ENCODE measurements at regions not wholly inside any gene's neighbourhood (a gene's known extent, or its start where the extent isn't known, plus 50 kb on each side); places are given as distances from the start of the nearest gene placed in this dataset.
"Not testable (repeated sequence)": the region's sequence is repeated elsewhere in the genome, so short reads cannot be mapped to it uniquely, and the experiment has no call there.

GRCh38 chr10:7108141-7108540 is 302.7 kb downstream of the SFMBT2 start:
- no peak for DNase-seq (ENCODE audit: low read depth in 3 of 3, low spot score in 2 of 3)

GRCh38 chr10:7107285-7107684 is 303.5 kb downstream of the SFMBT2 start:
- no peak for DNase-seq (ENCODE audit: low read depth in 3 of 3, low spot score in 2 of 3)

GRCh38 chr10:7104379-7104778 is 306.5 kb downstream of the SFMBT2 start:
- not testable (repeated sequence) for DNase-seq (ENCODE audit: low read depth in 3 of 3, low spot score in 2 of 3)

- DNase-seq (ENCODE audit: low read depth in 3 of 3, low spot score in 2 of 3): no peak
These were observed 308.1 kb downstream of the SFMBT2 start for GRCh38 chr10:7102557-7103349.

- no peak for DNase-seq (ENCODE audit: low read depth in 3 of 3, low spot score in 2 of 3)
These were observed 308.8 kb downstream of the SFMBT2 start for GRCh38 chr10:7102084-7102483.

- DNase-seq (ENCODE audit: low read depth in 3 of 3, low spot score in 2 of 3): no peak
These were observed 309.4 kb downstream of the SFMBT2 start for GRCh38 chr10:7101451-7101850.

- no peak for DNase-seq (ENCODE audit: low read depth in 3 of 3, low spot score in 2 of 3)
These were observed 310.7 kb downstream of the SFMBT2 start for GRCh38 chr10:7100032-7100702.

GRCh38 chr10:7098160-7098762 is 312.6 kb downstream of the SFMBT2 start:
- DNase-seq (ENCODE audit: low read depth in 3 of 3, low spot score in 2 of 3): no peak

DNA sequence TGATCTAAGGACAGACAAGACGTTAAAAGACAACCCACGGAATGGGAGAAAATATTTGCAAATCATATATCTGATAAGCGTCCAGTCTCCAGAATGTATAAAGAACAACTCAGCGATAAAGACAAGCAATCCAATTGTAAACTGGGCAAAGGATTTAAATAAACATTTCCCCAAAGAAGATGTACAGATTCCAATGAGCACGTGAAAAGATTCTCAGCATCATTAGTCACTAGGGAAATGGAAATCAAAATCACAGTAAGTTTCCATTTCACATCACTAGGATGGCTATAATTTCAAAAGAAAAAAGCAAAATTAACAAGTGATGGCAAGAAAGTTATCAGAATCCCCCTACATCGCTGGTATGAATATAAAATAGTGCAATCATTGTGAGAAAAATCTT is 316.1 kb downstream of the SFMBT2 start:
- no peak for DNase-seq (ENCODE audit: low read depth in 3 of 3, low spot score in 2 of 3)

DNA sequence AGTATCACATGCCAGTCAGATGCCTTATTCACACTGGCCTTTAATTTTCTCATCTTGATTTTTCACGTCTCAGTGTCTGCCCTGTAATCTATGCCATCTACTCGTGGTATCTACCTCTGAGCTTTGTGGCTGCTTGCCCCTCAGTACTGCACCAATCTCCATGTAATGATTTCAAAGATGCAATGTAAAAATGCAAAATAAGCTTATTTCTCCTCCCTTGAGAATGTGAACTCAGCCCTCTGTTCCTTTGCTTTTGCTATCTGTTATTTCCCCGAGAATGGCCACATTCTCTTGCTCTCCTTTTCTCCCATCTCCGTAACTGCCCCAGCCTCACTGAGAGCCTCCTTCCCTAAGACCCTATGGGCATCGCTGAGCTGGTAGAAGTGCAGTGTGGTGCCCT is 317.5 kb downstream of the SFMBT2 start:
- DNase-seq (ENCODE audit: low read depth in 3 of 3, low spot score in 2 of 3): no peak

DNA sequence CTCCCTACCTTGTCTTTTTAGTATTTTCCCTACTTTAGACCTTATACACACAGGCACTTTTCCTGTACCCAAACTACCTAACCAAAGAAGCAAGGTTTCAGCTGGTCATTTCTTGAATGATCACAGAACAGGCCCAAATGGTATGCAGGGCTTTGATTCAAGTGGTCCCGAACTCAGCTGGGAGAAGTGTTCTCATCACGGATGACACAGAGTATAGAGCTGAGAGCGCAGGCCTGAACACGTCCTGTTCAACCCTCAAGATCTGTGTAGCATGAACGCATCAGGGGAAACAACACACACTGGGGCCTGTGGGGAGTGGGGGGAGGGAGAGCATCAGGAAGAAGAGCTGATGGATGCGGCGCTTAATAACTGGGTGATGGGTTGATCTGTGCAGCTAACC is 318.2 kb downstream of the SFMBT2 start:
- DNase-seq (ENCODE audit: low read depth in 3 of 3, low spot score in 2 of 3): no peak

GRCh38 chr10:7090529-7090928 is 320.3 kb downstream of the SFMBT2 start:
- no peak for DNase-seq (ENCODE audit: low read depth in 3 of 3, low spot score in 2 of 3)

GRCh38 chr10:7085913-7086589 is 324.8 kb downstream of the SFMBT2 start:
- DNase-seq (ENCODE audit: low read depth in 3 of 3, low spot score in 2 of 3): peak in 2 of 3 donors; percentile 47 to 52

- peak in 1 of 3 donors; percentile 15 for DNase-seq (ENCODE audit: low read depth in 3 of 3, low spot score in 2 of 3)
These were observed 325.5 kb downstream of the SFMBT2 start for GRCh38 chr10:7085147-7085912.

DNA sequence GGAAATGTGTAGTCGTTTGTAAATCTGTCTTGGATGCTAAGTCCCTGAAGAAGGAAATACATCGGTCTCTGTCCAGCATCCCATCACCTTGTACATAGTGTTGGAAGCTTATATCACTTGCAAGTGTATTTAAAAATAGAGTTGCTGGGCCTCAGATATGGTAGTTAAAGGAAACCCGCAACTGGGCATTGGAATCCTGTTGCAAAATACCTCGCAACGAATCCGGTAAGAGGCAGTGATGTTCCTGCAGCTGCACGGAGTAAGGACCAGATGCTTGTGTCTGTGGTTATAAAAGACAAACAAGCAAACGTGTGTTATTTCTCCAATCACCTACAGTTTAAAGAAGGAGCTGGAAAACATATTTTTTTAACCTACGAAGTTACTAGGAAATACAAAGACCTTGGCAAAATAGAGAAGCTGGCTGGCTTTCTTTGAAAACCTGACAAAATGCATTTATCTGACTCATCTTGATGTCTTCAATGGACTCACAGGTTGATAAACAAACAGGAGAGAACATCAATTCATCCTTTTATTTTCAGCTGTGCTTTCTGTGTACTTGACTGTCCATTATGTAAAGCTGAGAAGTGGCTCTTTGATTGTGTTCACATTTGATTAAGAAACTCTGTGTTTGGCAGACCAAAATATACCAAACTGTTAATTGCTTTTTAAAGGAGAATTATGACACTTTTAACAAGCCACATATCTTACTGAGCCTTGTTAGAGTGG is 326.4 kb downstream of the SFMBT2 start:
- no peak for DNase-seq (ENCODE audit: low read depth in 3 of 3, low spot score in 2 of 3)

- DNase-seq (ENCODE audit: low read depth in 3 of 3, low spot score in 2 of 3): no peak
These were observed 327.9 kb downstream of the SFMBT2 start for GRCh38 chr10:7082967-7083366.

DNA sequence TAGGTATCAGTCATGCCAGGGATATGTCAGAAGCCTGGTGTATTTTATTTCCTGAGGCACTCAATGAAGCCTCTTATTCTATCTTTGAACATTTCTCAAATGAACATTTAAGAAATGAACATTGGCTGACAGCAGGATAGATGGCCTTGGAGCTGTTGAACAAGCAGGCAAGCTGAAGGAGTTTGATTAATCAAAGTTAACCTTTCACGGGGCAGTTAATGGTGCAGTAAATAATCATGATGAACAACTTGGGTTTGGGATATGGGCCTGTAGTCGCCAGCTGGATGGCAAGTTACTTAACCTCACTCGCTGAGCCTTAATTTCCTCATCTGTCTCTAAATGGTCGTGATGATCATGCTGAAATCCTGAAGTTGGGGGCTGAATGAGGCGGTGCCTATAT is 333.0 kb downstream of the SFMBT2 start:
- no peak for DNase-seq (ENCODE audit: low read depth in 3 of 3, low spot score in 2 of 3)

GRCh38 chr10:7075851-7076250 is 335.0 kb downstream of the SFMBT2 start:
- no peak for DNase-seq (ENCODE audit: low read depth in 3 of 3, low spot score in 2 of 3)

DNA sequence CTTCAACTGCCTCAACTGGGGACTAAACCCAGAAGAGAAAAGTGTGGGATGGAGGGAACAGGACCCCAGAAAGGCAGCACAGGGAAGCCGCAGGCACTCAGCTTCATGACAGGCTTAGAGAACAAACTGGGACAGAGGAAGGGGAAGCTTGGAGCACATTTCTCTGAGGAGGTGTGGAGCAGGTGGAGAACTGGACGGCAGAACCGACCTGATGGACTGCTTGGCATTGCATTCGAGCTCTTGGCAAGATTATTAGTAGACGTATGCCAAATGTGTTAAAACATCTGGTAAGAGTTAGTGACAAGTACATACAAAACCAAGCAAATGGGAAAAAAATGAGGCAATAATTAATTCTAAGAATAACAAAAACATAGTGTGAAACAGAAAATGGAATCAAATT is 335.7 kb downstream of the SFMBT2 start:
- DNase-seq (ENCODE audit: low read depth in 3 of 3, low spot score in 2 of 3): no peak

DNA sequence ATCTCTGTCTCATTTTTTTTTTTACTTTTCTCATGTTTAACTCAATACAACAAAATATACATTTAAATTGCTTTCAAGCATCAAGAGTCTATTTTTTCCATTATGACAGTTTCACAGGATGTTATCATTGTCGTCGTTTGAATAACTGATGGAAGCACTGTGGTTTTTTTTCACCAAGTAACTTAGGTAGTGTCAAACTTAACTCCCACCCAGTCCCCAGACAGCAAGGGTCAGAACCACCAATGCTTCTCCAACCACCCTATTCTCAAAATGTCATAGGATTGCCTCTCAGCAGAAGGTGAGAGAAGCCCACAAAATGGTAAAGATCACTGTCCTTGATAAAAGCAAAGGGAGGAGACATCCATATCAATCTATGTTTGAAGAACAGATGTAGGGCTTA is 339.4 kb downstream of the SFMBT2 start:
- no peak for DNase-seq (ENCODE audit: low read depth in 3 of 3, low spot score in 2 of 3)

Measured in right renal cortex interstitium (tissue), 3 donors.